HG03469 (cell line): ENCODE measurements at regions not wholly inside any gene's neighbourhood (a gene's known extent, or its start where the extent isn't known, plus 50 kb on each side); places are given as distances from the start of the nearest gene placed in this dataset.
"Not testable (repeated sequence)": the region's sequence is repeated elsewhere in the genome, so short reads cannot be mapped to it uniquely, and the experiment has no call there.

ENCODE experiments used
- ATAC-seq: cut with Tn5 transposase; IDR thresholded peaks from one replicate; pipeline ENCODE4 v1.9.1; 2021; ENCODE audit warnings: mild to moderate bottlenecking, moderate library complexity, moderate number of reproducible peaks; ENCODE audit not compliant: unreplicated experiment

- ATAC-seq = no peak
These were observed 100.3 kb upstream of the SPIN1 start for GRCh38 chr9:88287972-88288371.

GRCh38 chr9:88280816-88281382 is 107.3 kb upstream of the SPIN1 start:
- ATAC-seq = no peak

GRCh38 chr9:88278036-88278435 is 110.2 kb upstream of the SPIN1 start:
- ATAC-seq = no peak

- ATAC-seq = no peak
These were observed 114.2 kb upstream of the SPIN1 start for GRCh38 chr9:88274078-88274477.

- no peak for ATAC-seq
These were observed 115.3 kb upstream of the SPIN1 start for GRCh38 chr9:88272986-88273385.

- no peak for ATAC-seq
These were observed 117.8 kb upstream of the SPIN1 start for GRCh38 chr9:88270413-88270812.

GRCh38 chr9:88268886-88269285 is 119.4 kb upstream of the SPIN1 start:
- no peak for ATAC-seq

- ATAC-seq = no peak
These were observed 121.0 kb upstream of the SPIN1 start for GRCh38 chr9:88267283-88267682.

GRCh38 chr9:88266416-88266815 is 121.8 kb upstream of the SPIN1 start:
- no peak for ATAC-seq

GRCh38 chr9:88259001-88259400 is 120.7 kb upstream of the SPATA31C2 start:
- no peak for ATAC-seq

GRCh38 chr9:88258601-88259000 is 120.3 kb upstream of the SPATA31C2 start:
- ATAC-seq = no peak

- ATAC-seq = no peak
These were observed 119.7 kb upstream of the SPATA31C2 start for GRCh38 chr9:88258024-88258423.

- ATAC-seq = no peak
These were observed 117.9 kb upstream of the SPATA31C2 start for GRCh38 chr9:88256216-88256615.

GRCh38 chr9:88255806-88256205 is 117.5 kb upstream of the SPATA31C2 start:
- ATAC-seq = not testable (repeated sequence)

GRCh38 chr9:88251903-88252302 is 113.6 kb upstream of the SPATA31C2 start:
- ATAC-seq = no peak

GRCh38 chr9:88243736-88244135 is 105.5 kb upstream of the SPATA31C2 start:
- no peak for ATAC-seq

GRCh38 chr9:88242879-88243278 is 104.6 kb upstream of the SPATA31C2 start:
- no peak for ATAC-seq

GRCh38 chr9:88237991-88238571 is 99.8 kb upstream of the SPATA31C2 start:
- no peak for ATAC-seq

GRCh38 chr9:88237479-88237961 is 99.2 kb upstream of the SPATA31C2 start:
- no peak for ATAC-seq

GRCh38 chr9:88236511-88237478 is 98.5 kb upstream of the SPATA31C2 start:
- ATAC-seq = no peak

GRCh38 chr9:88235615-88236014 is 97.3 kb upstream of the SPATA31C2 start:
- no peak for ATAC-seq

- ATAC-seq = no peak
These were observed 95.8 kb upstream of the SPATA31C2 start for GRCh38 chr9:88234114-88234513.
